OCI-LY1 (cell line): ENCODE measurements at regions not wholly inside any gene's neighbourhood (a gene's known extent, or its start where the extent isn't known, plus 50 kb on each side); places are given as distances from the start of the nearest gene placed in this dataset.

Experiments
- H2AFZ ChIP-seq: fragments of 200-600 bp; sonication (generic), shearing (Covaris generic); 2 replicates; pipeline ENCODE4 v1.6.0; 2014; ENCODE audit warnings: antibody characterized with exemption, mild to moderate bottlenecking, low read length
- H3F3A ChIP-seq: fragments of 200-600 bp; sonication (generic), shearing (Covaris generic); 2 replicates; pipeline ENCODE4 v1.6.0; 2014; ENCODE audit warnings: mild to moderate bottlenecking, antibody characterized with exemption, low read length, moderate library complexity; ENCODE audit not compliant: insufficient read depth
- H3K27ac ChIP-seq: fragments of 200-600 bp; sonication (generic); 2 replicates; pipeline ENCODE4 v1.5.1; 2014; ENCODE audit warnings: low read length, mixed run types, mild to moderate bottlenecking, low read depth; ENCODE audit not compliant: poor library complexity, severe bottlenecking
- H3K27me3 ChIP-seq: fragments of 200-600 bp; sonication (generic); 2 replicates; pipeline ENCODE4 v1.6.0; 2014; ENCODE audit warnings: antibody characterized with exemption, mild to moderate bottlenecking, low read length, moderate library complexity; ENCODE audit not compliant: insufficient read depth
- H3K36me3 ChIP-seq: fragments of 200-600 bp; sonication (generic); 2 replicates; pipeline ENCODE4 v1.6.1; 2014; ENCODE audit warnings: mild to moderate bottlenecking, antibody characterized with exemption, low read length, moderate library complexity, mixed read lengths; ENCODE audit not compliant: insufficient read depth
- H3K4me1 ChIP-seq: fragments of 200-600 bp; sonication (generic); 2 replicates; pipeline ENCODE4 v1.5.1; 2014; ENCODE audit warnings: mild to moderate bottlenecking, low read length, moderate library complexity; ENCODE audit not compliant: insufficient read depth, severe bottlenecking
- H3K4me2 ChIP-seq: fragments of 200-600 bp; sonication (generic), shearing (Covaris generic); 2 replicates; pipeline ENCODE4 v1.6.1; 2014; ENCODE audit warnings: low read length
- H3K4me3 ChIP-seq: fragments of 200-600 bp; sonication (generic); 2 replicates; pipeline ENCODE4 v1.5.1; 2014; ENCODE audit warnings: low read length, low read depth, mild to moderate bottlenecking, mixed read lengths; ENCODE audit not compliant: poor library complexity, severe bottlenecking
- H3K79me2 ChIP-seq: fragments of 200-600 bp; shearing (Covaris generic); 2 replicates; pipeline ENCODE4 v1.6.1; 2016; ENCODE audit warnings: mixed run types, low read length, mixed read lengths; ENCODE audit not compliant: insufficient read depth
- H3K9ac ChIP-seq: fragments of 200-600 bp; sonication (generic), shearing (Covaris generic); 2 replicates; pipeline ENCODE4 v1.6.1; 2014; ENCODE audit warnings: mild to moderate bottlenecking, low read length, mixed read lengths
- H3K9me2 ChIP-seq: fragments of 200-600 bp; sonication (generic), shearing (Covaris generic); 2 replicates; pipeline ENCODE4 v1.6.1; 2014; ENCODE audit warnings: low read depth, mild to moderate bottlenecking, low read length, mixed read lengths
- H3K9me3 ChIP-seq: fragments of 200-600 bp; shearing (Covaris generic); 2 replicates; pipeline ENCODE4 v1.6.1; 2014; ENCODE audit warnings: low read length, mixed read lengths
- H4K20me1 ChIP-seq: fragments of 200-600 bp; sonication (generic), shearing (Covaris generic); 2 replicates; pipeline ENCODE4 v1.6.0; 2016; ENCODE audit warnings: mild to moderate bottlenecking, low read length; ENCODE audit not compliant: insufficient read depth
- CTCF ChIP-seq: fragments of 200-600 bp; sonication (generic), shearing (Covaris generic); IDR thresholded peaks from 2 replicates; pipeline ENCODE4 v1.5.1; 2017; ENCODE audit warnings: mild to moderate bottlenecking, antibody characterized with exemption, low read length, moderate library complexity, mixed read lengths
- EZH2 ChIP-seq: fragments of 200-600 bp; sonication (generic), shearing (Covaris generic); IDR thresholded peaks from 2 replicates; pipeline ENCODE4 v1.8.0; 2017; ENCODE audit warnings: borderline replicate concordance, mixed run types, mild to moderate bottlenecking, antibody characterized with exemption, low read length, moderate library complexity, mixed read lengths

- Histone ChIP-seq H3K9me2 (no peaks in the 10 kb centered on the region), H2AFZ (no peak overlapping the region), H3F3A (no peaks in the 10 kb centered on the region), H3K27me3 (no peaks in the 10 kb centered on the region), H3K79me2 (no peaks in the 10 kb centered on the region), H3K27ac (no peak overlapping the region), H3K4me3 (no peak overlapping the region), H3K36me3 (no peaks in the 10 kb centered on the region; the same call in 1 of the 2 replicates), H3K9me3 (peaks cover 12% of the 10 kb centered on the region), H3K9ac (no peak overlapping the region), H4K20me1 (no peaks in the 10 kb centered on the region), H3K4me1 (peaks cover 3% of the 10 kb centered on the region), H3K4me2 (no peak overlapping the region)
- TF ChIP-seq CTCF: no peak
- no peak for TF ChIP-seq EZH2
Observed at GRCh38 chr2:8211384-8211783, 470.5 kb upstream of the ID2 start.

GRCh38 chr2:8212239-8212638 is 469.6 kb upstream of the ID2 start:
- H3F3A ChIP-seq: no peaks in the 10 kb centered on the region
- no peak overlapping the region for H3K27ac ChIP-seq
- no peaks in the 10 kb centered on the region for H4K20me1 ChIP-seq
- H3K4me3 ChIP-seq: no peak overlapping the region
- H3K79me2 ChIP-seq: no peaks in the 10 kb centered on the region
- no peak overlapping the region for H3K9ac ChIP-seq
- H3K4me1 ChIP-seq: peaks cover 9% of the 10 kb centered on the region
- no peaks in the 10 kb centered on the region; the same call in 1 of the 2 replicates for H3K36me3 ChIP-seq
- H3K4me2 ChIP-seq: no peak overlapping the region
- no peak overlapping the region for H2AFZ ChIP-seq
- TF ChIP-seq CTCF: no peak
- H3K9me2 ChIP-seq: no peaks in the 10 kb centered on the region
- H3K9me3 ChIP-seq: peaks cover 12% of the 10 kb centered on the region
- H3K27me3 ChIP-seq: no peaks in the 10 kb centered on the region

- no peaks in the 10 kb centered on the region for H4K20me1 ChIP-seq
- H3K4me3 ChIP-seq: no peak overlapping the region
- no peak overlapping the region for H3K9ac ChIP-seq
- H3K27ac ChIP-seq: no peak overlapping the region
- peaks cover 14% of the 10 kb centered on the region for H3K4me1 ChIP-seq
- no peaks in the 10 kb centered on the region for H3K9me2 ChIP-seq
- H3K9me3 ChIP-seq: no peaks in the 10 kb centered on the region
- TF ChIP-seq CTCF (no peak), EZH2 (no peak)
- no peak overlapping the region for H2AFZ ChIP-seq
- H3F3A ChIP-seq: no peaks in the 10 kb centered on the region
- H3K4me2 ChIP-seq: no peak overlapping the region
- no peaks in the 10 kb centered on the region for H3K27me3 ChIP-seq
- no peaks in the 10 kb centered on the region for H3K79me2 ChIP-seq
- H3K36me3 ChIP-seq: no peaks in the 10 kb centered on the region
Observed at GRCh38 chr2:8214036-8214615, 467.7 kb upstream of the ID2 start.
